K562 (cell line): ENCODE measurements at regions not wholly inside any gene's neighbourhood (a gene's known extent, or its start where the extent isn't known, plus 50 kb on each side); places are given as distances from the start of the nearest gene placed in this dataset.

Experiments
- ATAC-seq: fragments of 200-7000 bp; cut with Tn5 transposase; 3 replicates; pipeline ENCODE4 v1.9.1; 2020; ENCODE audit warnings: moderate library complexity
- BruUV-seq: library from RNA; stranded (reverse); fragments of 400-500 nt; replicated peaks from 2 replicates; lab custom pipeline; 2021; lab: Mats Ljungman, UMichigan
- CTCF ChIA-PET: fragments of 300-600 bp; formaldehyde crosslinking; extraction: SDS; loops from one replicate; lab custom pipeline; 2021; ENCODE audit warnings: low intra/inter-chr PET ratio; lab: Yijun Ruan, JAX
- POLR2A ChIA-PET: fragments of 300-600, 350-650 bp; sonication (Branson Sonifier 250); formaldehyde crosslinking; extraction: SDS; loops from one replicate; lab custom pipeline; 2021; ENCODE audit warnings: antibody characterized with exemption, inconsistent platforms; lab: Yijun Ruan, JAX
- DNase-seq, 4 experiments: peaks; one replicate each; pipeline versions ENCODE4 v3.0.0 to v3.0.0-alpha.2; 2011 to 2018; ENCODE audit warnings: low spot score in 3 of 4, mixed read lengths in 3 of 4; ENCODE audit errors: extremely low read depth in 1 of 4
- FAIRE-seq: peaks from 2 replicates; lab custom pipeline; 2011; peaks lifted over from hg19 to GRCh38; lab: Jason Lieb, UNC
- H2AFZ ChIP-seq: 2 replicates; pipeline ENCODE4 v1.6.0; 2011; ENCODE audit warnings: low read depth, low read length, control low read depth, inconsistent platforms
- H3K27ac ChIP-seq: fragments of 200-600 bp; 3 replicates; pipeline ENCODE4 v1.8.0; 2011; ENCODE audit warnings: low read depth, mild to moderate bottlenecking, control low read depth, inconsistent platforms, low read length, moderate library complexity, mixed read lengths; ENCODE audit errors: extremely low read depth
- H3K27me3 ChIP-seq, 2 experiments: fragments of 300-600 bp in 1 of 2; 2 replicates in 1 of 2; 3 replicates in 1 of 2; pipeline versions ENCODE4 v1.6.0 to v1.8.0; 2011; ENCODE audit warnings: inconsistent platforms in 2 of 2, low read length in 2 of 2, mild to moderate bottlenecking in 1 of 2, mixed read lengths in 1 of 2, moderate library complexity in 1 of 2; ENCODE audit not compliant: control insufficient read depth in 2 of 2, insufficient read depth in 2 of 2
- H3K36me3 ChIP-seq: fragments of 300-600 bp; 3 replicates; pipeline ENCODE4 v1.8.0; 2011; ENCODE audit warnings: mild to moderate bottlenecking, low read length, inconsistent platforms; ENCODE audit not compliant: control insufficient read depth, insufficient read depth
- H3K4me1 ChIP-seq, 2 experiments: fragments of 200-600 bp in 1 of 2; replicated peaks in 1 of 2; 2 replicates in 1 of 2; 3 replicates in 1 of 2; pipeline versions ENCODE4 v1.5.1 to v1.8.0; 2011; ENCODE audit warnings: inconsistent platforms in 2 of 2, low read length in 2 of 2, mild to moderate bottlenecking in 1 of 2, mixed read lengths in 1 of 2, moderate library complexity in 1 of 2; ENCODE audit not compliant: control insufficient read depth in 2 of 2, insufficient read depth in 2 of 2
- H3K4me2 ChIP-seq: 2 replicates; pipeline ENCODE4 v1.6.1; 2011; ENCODE audit warnings: low read length, control low read depth, inconsistent platforms, mixed read lengths; ENCODE audit not compliant: insufficient read depth
- H3K4me3 ChIP-seq: fragments of 200-600 bp; sonication (generic), shearing (Covaris generic); 2 replicates; pipeline ENCODE4 v1.5.1; 2016; ENCODE audit warnings: control low read depth, inconsistent platforms
- H3K79me2 ChIP-seq: fragments of 200-600 bp; 3 replicates; pipeline ENCODE4 v1.8.0; 2011; ENCODE audit warnings: low read length, inconsistent platforms; ENCODE audit not compliant: control insufficient read depth, insufficient read depth
- H3K9ac ChIP-seq, 2 experiments: 2 replicates each; pipeline versions ENCODE4 v1.6.0 to v1.6.1; 2011; ENCODE audit warnings: low read depth in 2 of 2, low read length in 2 of 2, control low read depth in 1 of 2, inconsistent platforms in 1 of 2, mild to moderate bottlenecking in 1 of 2, mixed read lengths in 1 of 2; ENCODE audit not compliant: insufficient read depth in 1 of 2
- H3K9me1 ChIP-seq: one replicate; pipeline ENCODE4 v1.6.0; 2011; ENCODE audit warnings: inconsistent platforms, mild to moderate bottlenecking, low read length, moderate library complexity; ENCODE audit not compliant: control insufficient read depth, insufficient read depth
- H3K9me3 ChIP-seq: replicated peaks from 2 replicates; pipeline ENCODE4 v1.5.1; 2011; ENCODE audit warnings: low read depth, low read length, inconsistent platforms; ENCODE audit not compliant: control insufficient read depth, insufficient read depth
- H4K20me1 ChIP-seq: replicated peaks from 2 replicates; pipeline ENCODE4 v1.6.1; 2011; ENCODE audit warnings: low read length, inconsistent platforms, mixed read lengths; ENCODE audit not compliant: control insufficient read depth, insufficient read depth
- IFI16 ChIP-seq: fragments of 250-450 bp; sonication (Bioruptor Pico); IDR thresholded peaks from 2 replicates; pipeline ENCODE4 v2.1.2; 2022; ENCODE audit warnings: mild to moderate bottlenecking, inconsistent platforms
- MLLT1 ChIP-seq, 2 experiments: fragments of 450-650 bp; IDR thresholded peaks; 2 replicates each; pipeline ENCODE4 v1.6.1; 2016
- MNT ChIP-seq, 2 experiments: fragments of 450-650 bp; conservative IDR thresholded peaks; 2 replicates each; pipeline ENCODE4 v1.6.1; 2017; ENCODE audit warnings: mild to moderate bottlenecking in 2 of 2, moderate library complexity in 2 of 2
- NELFE ChIP-seq: IDR thresholded peaks from 2 replicates; pipeline ENCODE4 v1.6.1; 2011; ENCODE audit warnings: mild to moderate bottlenecking; ENCODE audit not compliant: insufficient read depth, insufficient read length
- NEUROD1 ChIP-seq: fragments of 150-350 bp; IDR thresholded peaks from 2 replicates; pipeline ENCODE4 v1.6.1; 2014; ENCODE audit warnings: borderline replicate concordance, low read length, low read depth; ENCODE audit not compliant: partially characterized antibody
- PRMT5 ChIP-seq: sonication (generic); formaldehyde crosslinking; IDR thresholded peaks from 2 replicates; pipeline ENCODE4 v1.5.0; 2020; ENCODE audit warnings: missing genetic modification reagents
- RCOR1 ChIP-seq, 2 experiments: IDR thresholded peaks; 2 replicates each; pipeline ENCODE4 v1.6.1; 2012; ENCODE audit warnings: low read depth in 2 of 2, low read length in 2 of 2, borderline replicate concordance in 1 of 2, improper control_type of control experiment in 1 of 2
- TRIM28 ChIP-seq: fragments of 450-650 bp; IDR thresholded peaks from 2 replicates; pipeline ENCODE4 v1.6.1; 2017
- ZC3H4 ChIP-seq: sonication (generic); formaldehyde crosslinking; IDR thresholded peaks from 2 replicates; pipeline ENCODE4 v1.9.0; 2021; ENCODE audit warnings: missing genetic modification reagents, borderline replicate concordance
- ZNF224 ChIP-seq: sonication (generic); formaldehyde crosslinking; IDR thresholded peaks from 2 replicates; pipeline ENCODE4 v1.8.0; 2022; ENCODE audit warnings: mild to moderate bottlenecking, missing genetic modification reagents
- WGBS: fragments of 100-300 bp; shearing (Covaris generic); methylation state at CpG from one replicate; pipeline ENCODE4 v1.1.6; 2016; ENCODE audit warnings: low coverage, mixed read lengths; ENCODE audit not compliant: insufficient coverage; ENCODE audit errors: missing lambda C conversion rate; 5-methylcytosine and 5-hydroxymethylcytosine counted together
- in situ Hi-C: fragments of 300-500 bp; cut with MboI; formaldehyde crosslinking; loops from 4 replicates; pipeline ENCODE4 v1.15.0; 2018; ENCODE audit warnings: inconsistent platforms, mixed read lengths
- intact Hi-C: fragments of 100-400 bp; cut with micrococcal nuclease; formaldehyde crosslinking; loops from 2 replicates; pipeline ENCODE4 v1.14.2; 2022

GRCh38 chr5:29213475-29213874, 1980.0 kb upstream of the CDH6 start:
- no peak for ATAC-seq
- no TSS peak for BruUV-seq
- CTCF ChIA-PET = no interaction called here
- DNase-seq = no peak
- Histone ChIP-seq H3K4me3 (no peak overlapping the region), H3K4me2 (no peak overlapping the region), H4K20me1 (no peaks in the 10 kb centered on the region), H3K4me1 (no peaks in the 10 kb centered on the region), H3K79me2 (no peaks in the 10 kb centered on the region), H3K9me1 (no peaks in the 10 kb centered on the region), H3K9me3 (no peaks in the 10 kb centered on the region), H3K36me3 (no peaks in the 10 kb centered on the region), H2AFZ (no peak overlapping the region), H3K27ac (no peak overlapping the region), H3K27me3 (no peaks in the 10 kb centered on the region), H3K9ac (no peak overlapping the region)
- TF ChIP-seq ZC3H4 (CRISPR knock-in tag) = no peak
- intact Hi-C loops (no loop called here), in situ Hi-C loops (no loop called here)
- FAIRE-seq = no peak
- POLR2A ChIA-PET = no interaction called here
- 0% methylated on average over 3 of the region's 3 CpGs for WGBS

GRCh38 chr5:29208024-29208423, 1985.5 kb upstream of the CDH6 start:
- no peaks in the 10 kb centered on the region for H3K27me3 ChIP-seq
- no peak for FAIRE-seq
- H3K4me1 ChIP-seq = no peaks in the 10 kb centered on the region
- no peak overlapping the region for H3K4me3 ChIP-seq
- CTCF ChIA-PET = no interaction called here
- no peaks in the 10 kb centered on the region; the same call in 1 of the 2 replicates for H3K9me3 ChIP-seq
- TF ChIP-seq PRMT5 (CRISPR knock-in tag) = no peak
- TF ChIP-seq IFI16 (CRISPR knock-in tag) = no peak
- no peak for TF ChIP-seq TRIM28
- no peak for TF ChIP-seq NEUROD1
- TF ChIP-seq ZNF224 (CRISPR knock-in tag) = no peak
- TF ChIP-seq MNT (conservative IDR thresholded peaks at IDR 0.05) = no peak
- TF ChIP-seq RCOR1 (IDR thresholded peaks at IDR 0.05; ENCODE audit: borderline replicate concordance in 1 of 2, low read depth in 2 of 2, low read length in 2 of 2) = no peak
- TF ChIP-seq MLLT1 (IDR thresholded peaks at IDR 0.05) = no peak
- TF ChIP-seq NELFE = no peak
- H3K4me2 ChIP-seq = no peak overlapping the region
- DNase-seq = no peak
- no peaks in the 10 kb centered on the region for H3K9me1 ChIP-seq
- ATAC-seq = no peak
- no peak overlapping the region for H3K9ac ChIP-seq
- POLR2A ChIA-PET = no interaction called here
- no peaks in the 10 kb centered on the region for H3K79me2 ChIP-seq
- H3K27ac ChIP-seq = no peak overlapping the region
- no peak overlapping the region for H2AFZ ChIP-seq
- no TSS peak for BruUV-seq
- no peaks in the 10 kb centered on the region for H3K36me3 ChIP-seq
- H4K20me1 ChIP-seq = no peaks in the 10 kb centered on the region
- in situ Hi-C loops (no loop called here), intact Hi-C loops (no loop called here)
